HepG2 (cell line): ENCODE measurements at regions not wholly inside any gene's neighbourhood (a gene's known extent, or its start where the extent isn't known, plus 50 kb on each side); places are given as distances from the start of the nearest gene placed in this dataset.

ENCODE experiments used
- ATAC-seq: fragments of 200-7000 bp; cut with Tn5 transposase; 3 replicates; pipeline ENCODE4 v1.9.1; 2020; ENCODE audit warnings: mild to moderate bottlenecking, moderate library complexity
- BruUV-seq: library from RNA; stranded (reverse); fragments of 400-500 nt; replicated peaks from 2 replicates; lab custom pipeline; 2021; lab: Mats Ljungman, UMichigan
- CTCF ChIA-PET: fragments of 300-600 bp; formaldehyde crosslinking; extraction: SDS; loops from one replicate; lab custom pipeline; 2021; ENCODE audit warnings: low total read pairs, inconsistent platforms, low intra/inter-chr PET ratio; lab: Yijun Ruan, JAX
- POLR2A ChIA-PET: fragments of 350-600 bp; sonication (Branson Sonifier 250); formaldehyde crosslinking; loops from one replicate; lab custom pipeline; 2020; ENCODE audit warnings: antibody characterized with exemption, inconsistent platforms; lab: Yijun Ruan, JAX
- DNase-seq: peaks from one replicate; pipeline ENCODE4 v3.0.0-alpha.2; 2015; ENCODE audit warnings: low spot score
- FAIRE-seq: peaks from 3 replicates; lab custom pipeline; 2011; peaks lifted over from hg19 to GRCh38; lab: Jason Lieb, UNC
- H2AFZ ChIP-seq: one replicate; pipeline ENCODE4 v1.6.1; 2011; ENCODE audit warnings: low read length, inconsistent platforms
- H3K27ac ChIP-seq: fragments of 300-600 bp; 3 replicates; pipeline ENCODE4 v1.8.0; 2011; ENCODE audit warnings: mixed run types, mild to moderate bottlenecking, mixed read lengths, low read length, inconsistent platforms; ENCODE audit not compliant: insufficient read depth; ENCODE audit errors: extremely low read length
- H3K27me3 ChIP-seq, 2 experiments: fragments of 200-600 bp in 1 of 2; 2 replicates in 1 of 2; 3 replicates in 1 of 2; pipeline versions ENCODE4 v1.6.0 to v1.8.0; 2011; ENCODE audit warnings: low read length in 2 of 2, mild to moderate bottlenecking in 2 of 2, moderate library complexity in 2 of 2, inconsistent platforms in 1 of 2; ENCODE audit not compliant: insufficient read depth in 2 of 2, control insufficient read depth in 1 of 2
- H3K36me3 ChIP-seq, 2 experiments: fragments of 200-600 bp in 1 of 2; replicated peaks in 1 of 2; 2 replicates in 1 of 2; 3 replicates in 1 of 2; pipeline versions ENCODE4 v1.5.1 to v1.8.0; 2011; ENCODE audit warnings: low read length in 2 of 2, inconsistent platforms in 1 of 2; ENCODE audit not compliant: insufficient read depth in 2 of 2, control insufficient read depth in 1 of 2
- H3K4me1 ChIP-seq: 2 replicates; pipeline ENCODE4 v1.5.1; 2012; ENCODE audit warnings: low read length, inconsistent platforms; ENCODE audit not compliant: insufficient read depth
- H3K4me2 ChIP-seq: 2 replicates; pipeline ENCODE4 v1.6.0; 2011; ENCODE audit warnings: low read depth, low read length, inconsistent platforms
- H3K4me3 ChIP-seq, 3 experiments: fragments of 200-600 bp in 1 of 3; sonication (generic), shearing (Covaris generic) in 1 of 3; replicated peaks in 1 of 3; 2 replicates each; pipeline ENCODE4 v1.5.1; 2011 to 2016; ENCODE audit warnings: low read length in 3 of 3, inconsistent platforms in 2 of 3, low read depth in 2 of 3, mild to moderate bottlenecking in 2 of 3, control low read depth in 1 of 3, mixed read lengths in 1 of 3; ENCODE audit not compliant: insufficient read depth in 1 of 3
- H3K79me2 ChIP-seq: one replicate; pipeline ENCODE4 v1.6.1; 2011; ENCODE audit warnings: low read length, inconsistent platforms; ENCODE audit not compliant: insufficient read depth
- H3K9ac ChIP-seq: 2 replicates; pipeline ENCODE4 v1.6.0; 2011; ENCODE audit warnings: mild to moderate bottlenecking, low read depth, low read length, inconsistent platforms; ENCODE audit not compliant: insufficient read depth
- H3K9me3 ChIP-seq: 2 replicates; pipeline ENCODE4 v1.5.1; 2012; ENCODE audit warnings: mild to moderate bottlenecking, low read length
- H4K20me1 ChIP-seq: 2 replicates; pipeline ENCODE4 v1.6.0; 2011; ENCODE audit warnings: inconsistent platforms, mild to moderate bottlenecking, low read length, moderate library complexity; ENCODE audit not compliant: insufficient read depth
- ATM ChIP-seq: fragments of 450-650 bp; IDR thresholded peaks from 2 replicates; pipeline ENCODE4 v1.7.1; 2017; ENCODE audit warnings: mild to moderate bottlenecking, borderline replicate concordance
- CEBPG ChIP-seq: IDR thresholded peaks from 2 replicates; pipeline ENCODE4 v1.6.1; 2016
- FOXA3 ChIP-seq: IDR thresholded peaks from 2 replicates; pipeline ENCODE4 v1.6.1; 2016; ENCODE audit warnings: missing genetic modification reagents, missing compliant biosample characterization
- HMG20A ChIP-seq: IDR thresholded peaks from 2 replicates; pipeline ENCODE4 v1.6.1; 2016; ENCODE audit warnings: borderline replicate concordance
- KAT7 ChIP-seq: IDR thresholded peaks from 2 replicates; pipeline ENCODE4 v1.6.1; 2018; ENCODE audit warnings: borderline replicate concordance, missing compliant biosample characterization
- MEIS1 ChIP-seq: sonication (generic); formaldehyde crosslinking; IDR thresholded peaks from 2 replicates; pipeline ENCODE4 v1.9.0; 2021; ENCODE audit warnings: mild to moderate bottlenecking, missing genetic modification reagents, moderate library complexity, borderline replicate concordance
- PHF5A ChIP-seq: IDR thresholded peaks from one replicate; pipeline ENCODE4 v1.6.1; 2018; ENCODE audit warnings: low read depth, missing genetic modification reagents; ENCODE audit not compliant: unreplicated experiment
- SMAD9 ChIP-seq: sonication (generic); formaldehyde crosslinking; IDR thresholded peaks from 2 replicates; pipeline ENCODE4 v1.5.1; 2020; ENCODE audit warnings: mild to moderate bottlenecking, missing genetic modification reagents
- SMYD3 ChIP-seq: sonication (generic); formaldehyde crosslinking; IDR thresholded peaks from 2 replicates; pipeline ENCODE4 v1.8.1; 2023; ENCODE audit warnings: mild to moderate bottlenecking, missing genetic modification reagents
- ZNF713 ChIP-seq: sonication (generic); formaldehyde crosslinking; IDR thresholded peaks from 2 replicates; pipeline ENCODE4 v1.4.0; 2020; ENCODE audit warnings: mild to moderate bottlenecking, missing genetic modification reagents
- ZNF766 ChIP-seq: sonication (generic); formaldehyde crosslinking; IDR thresholded peaks from 2 replicates; pipeline ENCODE4 v1.5.0; 2020; ENCODE audit warnings: missing genetic modification reagents, borderline replicate concordance
- ZNF788 ChIP-seq: sonication (generic); formaldehyde crosslinking; IDR thresholded peaks from 2 replicates; pipeline ENCODE4 v1.5.0; 2020; ENCODE audit warnings: mild to moderate bottlenecking, missing genetic modification reagents, borderline replicate concordance
- WGBS: methylation state at CpG from one replicate; pipeline ENCODE4 v1.1.6; 2017; ENCODE audit warnings: low lambda C conversion rate; 5-methylcytosine and 5-hydroxymethylcytosine counted together
- in situ Hi-C: cut with HindIII; loops from 2 replicates; pipeline ENCODE4 v1.10.0; 2017; ENCODE audit warnings: low pct_unique_long_range_greater_than_20kb; ENCODE audit not compliant: extremely low pct_ligation_motif_present
- intact Hi-C: fragments of 100-400 bp; cut with micrococcal nuclease; formaldehyde crosslinking; loops from one replicate; pipeline ENCODE4 v1.10.0; 2022; ENCODE audit not compliant: unreplicated experiment
- TF ChIP-seq, protein P1 (sequence below): sonication (generic); formaldehyde crosslinking; IDR thresholded peaks from 2 replicates; pipeline ENCODE4 v1.4.0; 2020; ENCODE audit warnings: mild to moderate bottlenecking, missing genetic modification reagents

DNA sequence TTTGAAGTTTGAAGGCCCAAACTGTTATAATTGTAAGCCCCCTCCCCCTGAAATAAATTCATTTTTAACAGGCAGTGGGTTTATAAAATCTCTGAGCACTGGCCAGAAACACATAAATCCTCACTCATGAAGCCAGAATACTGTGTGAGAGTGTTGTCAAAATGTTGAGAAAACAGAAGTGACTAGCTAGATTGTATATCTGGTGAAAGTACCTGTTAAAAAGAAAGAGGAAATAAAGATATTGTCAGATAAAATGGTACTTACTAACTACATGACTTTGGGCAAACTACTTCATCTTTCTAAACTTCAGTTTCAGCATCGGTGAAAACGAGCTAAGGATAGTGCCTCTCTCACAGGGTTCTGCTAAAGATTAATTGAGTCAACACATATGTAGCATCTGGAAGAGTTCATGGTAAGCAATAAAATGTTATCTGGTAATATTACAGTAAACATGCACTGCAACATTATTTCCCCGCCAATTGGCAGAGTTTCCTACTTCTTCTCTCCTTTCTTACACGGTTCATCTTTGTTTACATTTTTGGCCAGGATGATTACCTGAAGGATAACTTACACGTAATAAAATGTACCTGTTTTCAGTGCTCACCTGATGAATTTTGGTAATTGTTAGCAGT lies 202.5 kb upstream of the CHRM2 start:
- H3K9me3 ChIP-seq = peaks cover 30% of the 10 kb centered on the region
- BruUV-seq = no TSS peak
- H3K27me3 ChIP-seq = no peaks in the 10 kb centered on the region
- no peak overlapping the region for H3K4me3 ChIP-seq
- no peaks in the 10 kb centered on the region for H3K79me2 ChIP-seq
- in situ Hi-C loops (no loop called here), intact Hi-C loops (no loop called here)
- H3K27ac ChIP-seq = no peak overlapping the region
- DNase-seq (no peak), FAIRE-seq (no peak), ATAC-seq (no peak)
- ChIA-PET POLR2A (no interaction called here), CTCF (no interaction called here)
- WGBS = 14% methylated on average over 5 of the region's 5 CpGs
- TF ChIP-seq, protein P1, sequence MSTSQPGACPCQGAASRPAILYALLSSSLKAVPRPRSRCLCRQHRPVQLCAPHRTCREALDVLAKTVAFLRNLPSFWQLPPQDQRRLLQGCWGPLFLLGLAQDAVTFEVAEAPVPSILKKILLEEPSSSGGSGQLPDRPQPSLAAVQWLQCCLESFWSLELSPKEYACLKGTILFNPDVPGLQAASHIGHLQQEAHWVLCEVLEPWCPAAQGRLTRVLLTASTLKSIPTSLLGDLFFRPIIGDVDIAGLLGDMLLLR = no peak
- TF ChIP-seq ZNF766 (CRISPR knock-in tag) = no peak
- TF ChIP-seq ZNF713 (CRISPR knock-in tag) = no peak
- TF ChIP-seq ZNF788 (CRISPR knock-in tag) = no peak
- no peak for TF ChIP-seq PHF5A (CRISPR knock-in tag)
- TF ChIP-seq CEBPG = no peak
- no peak overlapping the region for H3K4me2 ChIP-seq
- H3K36me3 ChIP-seq = no peaks in the 10 kb centered on the region
- H3K9ac ChIP-seq = no peak overlapping the region
- H3K4me1 ChIP-seq = no peaks in the 10 kb centered on the region
- H4K20me1 ChIP-seq = no peaks in the 10 kb centered on the region
- no peak overlapping the region for H2AFZ ChIP-seq

DNA sequence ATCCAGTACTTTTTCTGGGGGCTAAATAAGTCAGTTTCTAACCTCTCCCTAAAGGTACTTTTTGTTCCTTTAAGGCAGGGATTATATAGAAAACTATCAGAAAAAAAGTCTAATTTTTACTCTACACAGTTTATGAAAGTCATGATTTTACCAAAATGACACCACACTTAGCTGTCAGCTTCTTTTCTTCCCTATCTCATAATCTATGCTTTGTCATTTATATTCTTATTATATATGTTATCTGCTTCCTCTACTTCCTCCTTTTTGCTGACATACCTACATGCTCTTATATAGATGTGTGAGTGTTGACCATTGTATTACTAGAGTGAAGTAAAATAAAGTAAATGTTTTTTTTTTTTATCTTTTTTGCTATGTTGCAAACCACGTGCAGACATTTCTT lies 203.9 kb upstream of the CHRM2 start:
- TF ChIP-seq FOXA3 (no peak), SMAD9 (CRISPR knock-in tag) (no peak), HMG20A (CRISPR knock-in tag) (no peak), ATM (no peak), KAT7 (CRISPR knock-in tag) (no peak), ZNF766 (CRISPR knock-in tag) (no peak), SMYD3 (no peak), MEIS1 (CRISPR knock-in tag) (no peak)

More for the DNA sequence above, 203.9 kb upstream of the CHRM2 start:
- ATAC-seq (no peak), FAIRE-seq (no peak), DNase-seq (no peak)
- Histone ChIP-seq H3K27ac (no peak overlapping the region), H2AFZ (no peak overlapping the region), H4K20me1 (no peaks in the 10 kb centered on the region), H3K4me1 (no peaks in the 10 kb centered on the region), H3K79me2 (no peaks in the 10 kb centered on the region), H3K4me2 (no peak overlapping the region), H3K27me3 (no peaks in the 10 kb centered on the region), H3K36me3 (no peaks in the 10 kb centered on the region), H3K9ac (no peak overlapping the region), H3K9me3 (peaks cover 17% of the 10 kb centered on the region; the same call in 1 of the 2 replicates), H3K4me3 (no peak overlapping the region)
- intact Hi-C loops (no loop called here), in situ Hi-C loops (no loop called here)
- CTCF ChIA-PET = no interaction called here
- POLR2A ChIA-PET = no interaction called here
- BruUV-seq = no TSS peak
- 0% methylated on average over 1 of the region's 1 CpG for WGBS
